BJ (cell line): ENCODE measurements at regions not wholly inside any gene's neighbourhood (a gene's known extent, or its start where the extent isn't known, plus 50 kb on each side); places are given as distances from the start of the nearest gene placed in this dataset.

Experiments used
- CTCF ChIA-PET: fragments of 350-600 bp; formaldehyde crosslinking; extraction: SDS; loops from one replicate; lab custom pipeline; 2021; ENCODE audit warnings: antibody characterized with exemption, inconsistent platforms; lab: Yijun Ruan, JAX
- POLR2A ChIA-PET: fragments of 300-600 bp; sonication (Branson Sonifier 250); formaldehyde crosslinking; extraction: SDS; loops from one replicate; lab custom pipeline; 2021; ENCODE audit warnings: antibody characterized with exemption; lab: Charles Lee
- DNase-seq: peaks from one replicate; pipeline ENCODE4 v3.0.0-alpha.2; 2011; ENCODE audit warnings: low read depth
- H3K27me3 ChIP-seq: 2 replicates; pipeline ENCODE4 v1.6.0; 2011; ENCODE audit warnings: low read length; ENCODE audit not compliant: control insufficient read depth, insufficient read depth
- H3K36me3 ChIP-seq: 2 replicates; pipeline ENCODE4 v1.5.1; 2011; ENCODE audit warnings: low read length; ENCODE audit not compliant: control insufficient read depth, insufficient read depth
- H3K4me3 ChIP-seq: 2 replicates; pipeline ENCODE4 v1.5.1; 2011; ENCODE audit warnings: low read depth, mild to moderate bottlenecking, control low read depth, low read length
- TF ChIP-seq, protein P1 (sequence below): IDR thresholded peaks from 2 replicates; pipeline ENCODE4 v1.5.1; 2011; ENCODE audit warnings: low read depth, mild to moderate bottlenecking, control low read depth, inconsistent platforms, low read length, moderate library complexity; ENCODE audit not compliant: insufficient read depth

DNA sequence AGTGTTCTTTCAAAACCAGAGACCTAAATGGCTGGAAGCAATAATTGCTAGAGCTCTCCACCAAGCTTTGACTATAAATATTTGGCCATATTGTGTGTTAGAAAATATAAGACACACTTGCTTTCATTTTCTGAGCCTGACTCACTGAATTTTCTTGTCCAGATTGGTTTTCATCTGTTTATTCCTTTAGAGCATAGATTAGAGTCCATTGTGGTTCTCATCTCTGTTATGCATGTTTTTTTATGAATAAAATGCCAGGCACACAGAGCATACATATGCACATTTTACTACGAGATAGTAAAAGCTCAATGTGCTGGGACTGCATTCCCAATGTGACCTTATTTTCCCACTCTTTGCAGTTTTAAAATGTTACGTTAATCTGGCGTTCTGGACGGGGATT lies 115.3 kb upstream of the MLIP start:
- ChIA-PET CTCF (interaction anchor here (1.0 to 4.6 kb wide), 2 partner anchors 9 to 58 kb away, joined by 4 to 16 read pairs; no protein-coding TSS in a partner anchor), POLR2A (no interaction called here)
- no peak for DNase-seq
- Histone ChIP-seq H3K36me3 (no peaks in the 10 kb centered on the region), H3K4me3 (no peak overlapping the region), H3K27me3 (no peaks in the 10 kb centered on the region)
- TF ChIP-seq, protein P1, sequence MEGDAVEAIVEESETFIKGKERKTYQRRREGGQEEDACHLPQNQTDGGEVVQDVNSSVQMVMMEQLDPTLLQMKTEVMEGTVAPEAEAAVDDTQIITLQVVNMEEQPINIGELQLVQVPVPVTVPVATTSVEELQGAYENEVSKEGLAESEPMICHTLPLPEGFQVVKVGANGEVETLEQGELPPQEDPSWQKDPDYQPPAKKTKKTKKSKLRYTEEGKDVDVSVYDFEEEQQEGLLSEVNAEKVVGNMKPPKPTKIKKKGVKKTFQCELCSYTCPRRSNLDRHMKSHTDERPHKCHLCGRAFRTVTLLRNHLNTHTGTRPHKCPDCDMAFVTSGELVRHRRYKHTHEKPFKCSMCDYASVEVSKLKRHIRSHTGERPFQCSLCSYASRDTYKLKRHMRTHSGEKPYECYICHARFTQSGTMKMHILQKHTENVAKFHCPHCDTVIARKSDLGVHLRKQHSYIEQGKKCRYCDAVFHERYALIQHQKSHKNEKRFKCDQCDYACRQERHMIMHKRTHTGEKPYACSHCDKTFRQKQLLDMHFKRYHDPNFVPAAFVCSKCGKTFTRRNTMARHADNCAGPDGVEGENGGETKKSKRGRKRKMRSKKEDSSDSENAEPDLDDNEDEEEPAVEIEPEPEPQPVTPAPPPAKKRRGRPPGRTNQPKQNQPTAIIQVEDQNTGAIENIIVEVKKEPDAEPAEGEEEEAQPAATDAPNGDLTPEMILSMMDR, result no peak

DNA sequence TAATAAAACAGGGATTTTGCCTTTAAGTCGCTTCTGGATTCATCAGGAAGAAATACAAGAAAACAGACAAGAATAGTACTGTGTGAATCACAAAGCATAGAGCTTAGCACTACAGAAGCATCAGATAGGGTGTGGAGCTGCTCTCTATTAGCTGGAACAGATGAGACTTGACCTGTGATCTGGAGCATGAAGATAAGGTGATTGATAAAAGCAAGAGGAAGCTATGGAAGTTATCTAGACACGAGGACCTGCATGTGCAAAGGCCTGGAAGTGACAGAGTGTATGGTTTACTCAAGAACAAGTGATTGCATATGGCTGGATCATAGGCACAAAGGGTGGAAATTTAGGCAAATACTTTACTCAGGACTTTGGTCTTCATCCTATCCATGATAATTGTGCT lies 112.9 kb upstream of the MLIP start:
- CTCF ChIA-PET, result interaction anchor here (4.6 kb wide), 1 partner anchor 12 kb away, joined by 16 read pairs; no protein-coding TSS in a partner anchor
- no peak overlapping the region for H3K4me3 ChIP-seq
- no peaks in the 10 kb centered on the region for H3K36me3 ChIP-seq
- H3K27me3 ChIP-seq, result no peaks in the 10 kb centered on the region
- no peak for DNase-seq
- POLR2A ChIA-PET, result no interaction called here
- TF ChIP-seq, protein P1, result no peak

DNA sequence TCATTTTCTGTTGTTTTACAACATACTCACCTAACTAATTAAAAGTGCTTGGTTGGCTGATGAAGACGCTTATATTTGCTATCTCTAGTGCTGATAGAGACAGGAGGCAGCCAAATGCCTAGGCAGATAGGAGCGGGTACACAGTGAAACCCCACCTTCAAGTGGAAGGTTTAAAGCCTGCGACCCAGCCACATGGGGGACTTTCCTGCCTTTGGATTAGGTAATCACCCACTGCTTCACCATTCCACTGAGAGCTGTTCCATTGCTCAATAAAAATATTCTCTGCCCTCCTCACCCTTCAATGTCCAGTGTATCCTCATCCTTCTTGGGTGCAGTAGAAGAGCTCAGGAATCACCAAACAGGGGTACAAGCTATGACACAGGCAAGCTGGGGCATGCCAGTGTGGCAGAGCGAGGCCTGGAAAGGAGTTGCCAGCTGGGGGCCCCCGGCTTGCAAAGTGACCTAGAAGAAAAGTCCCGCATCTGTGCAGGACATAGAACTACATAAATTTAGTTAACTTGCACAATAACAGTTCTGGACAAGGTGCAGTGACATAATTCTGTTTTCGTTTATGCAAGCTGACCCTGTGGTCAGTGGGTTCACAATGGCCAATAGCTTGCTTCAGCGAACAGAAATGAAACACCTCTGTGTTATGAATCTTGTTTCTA lies 112.0 kb upstream of the MLIP start:
- TF ChIP-seq, protein P1, result no peak
- no peaks in the 10 kb centered on the region for H3K36me3 ChIP-seq
- no peak for DNase-seq
- H3K4me3 ChIP-seq, result no peak overlapping the region
- H3K27me3 ChIP-seq, result no peaks in the 10 kb centered on the region
- ChIA-PET CTCF (interaction anchor here (4.6 kb wide), 1 partner anchor 13 kb away, joined by 16 read pairs; no protein-coding TSS in a partner anchor), POLR2A (no interaction called here)

DNA sequence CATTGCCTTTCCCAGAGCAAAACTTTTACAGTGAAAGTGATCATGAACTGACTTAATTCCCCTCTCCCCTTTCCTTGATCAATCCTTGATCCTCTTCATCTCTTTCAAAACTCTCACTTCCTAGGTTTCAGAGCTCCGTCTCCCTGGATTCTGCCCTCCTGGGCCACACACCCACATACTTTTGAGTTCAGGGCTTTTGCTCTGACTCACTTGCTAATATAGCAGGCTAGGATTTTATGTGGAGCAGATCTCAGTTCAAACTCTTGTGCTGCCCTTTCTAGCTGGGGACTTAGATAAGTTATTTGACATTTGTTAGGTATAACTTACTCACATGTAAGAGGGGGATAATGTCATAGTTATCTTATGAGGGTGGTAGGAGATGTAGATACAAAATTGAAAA lies 109.1 kb upstream of the MLIP start:
- no peak for DNase-seq
- ChIA-PET POLR2A (no interaction called here), CTCF (interaction anchor here (1.3 to 1.5 kb wide), 3 partner anchors 16 to 715 kb away, joined by 4 to 6 read pairs (median 4); no protein-coding TSS in a partner anchor)

DNA sequence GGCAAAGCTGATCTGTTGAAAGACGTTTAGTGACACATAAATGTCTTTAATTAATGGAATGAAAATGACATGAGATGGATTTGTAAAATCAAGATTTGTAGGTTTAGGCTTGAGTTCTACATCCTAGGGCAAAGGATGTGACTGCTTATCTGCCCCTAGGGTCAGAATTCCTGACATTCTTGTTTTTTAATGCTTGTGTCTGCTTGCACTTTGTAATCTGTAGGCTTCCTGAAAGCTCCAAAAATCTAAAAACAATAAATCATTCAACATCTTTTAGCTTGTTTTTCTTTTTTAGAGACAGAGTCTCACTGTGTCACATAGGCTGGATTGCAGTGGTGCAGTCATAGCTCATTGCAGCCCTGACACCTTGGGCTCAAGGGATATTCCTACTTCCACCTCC lies 107.9 kb upstream of the MLIP start:
- DNase-seq, result no peak
- CTCF ChIA-PET, result no interaction called here

More for the DNA sequence above, 109.1 kb upstream of the MLIP start:
- H3K4me3 ChIP-seq, result no peak overlapping the region
- no peaks in the 10 kb centered on the region for H3K36me3 ChIP-seq
- TF ChIP-seq, protein P1, result no peak
- no peaks in the 10 kb centered on the region for H3K27me3 ChIP-seq

More for the DNA sequence above, 107.9 kb upstream of the MLIP start:
- Histone ChIP-seq H3K27me3 (no peaks in the 10 kb centered on the region), H3K4me3 (no peak overlapping the region), H3K36me3 (no peaks in the 10 kb centered on the region)
- POLR2A ChIA-PET, result interaction anchor here (0.6 kb wide), 1 partner anchor 735 kb away, joined by 3 read pairs; no protein-coding TSS in a partner anchor
- TF ChIP-seq, protein P1, result no peak
